ENCODE measurements at regions not wholly inside any gene's neighbourhood (a gene's known extent, or its start where the extent isn't known, plus 50 kb on each side); places are given as distances from the start of the nearest gene placed in this dataset.

DNA sequence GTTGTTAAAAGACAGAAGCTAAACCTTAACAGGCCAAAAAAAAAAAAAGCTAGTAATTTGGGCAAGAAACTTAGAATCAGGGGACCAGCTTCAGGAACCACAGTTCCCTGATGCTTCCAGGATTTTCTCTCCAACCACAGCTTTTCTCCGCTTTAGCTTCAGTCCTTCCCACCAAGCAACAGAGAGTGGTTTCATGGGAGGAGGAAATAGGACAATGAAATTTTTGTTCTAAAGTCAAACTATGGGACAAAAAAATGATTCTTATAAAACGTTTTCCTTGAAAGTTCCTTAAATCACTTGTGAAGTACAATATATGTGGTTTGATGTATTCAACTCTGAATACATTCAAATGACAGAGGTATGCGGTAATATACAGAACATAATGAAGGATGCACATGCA, 71.0 kb upstream of the DHX15 start:
- no peaks in the 10 kb centered on the region for H4K20me1 ChIP-seq (ENCODE audit: control insufficient read depth, insufficient read depth, insufficient read length)
- no peaks in the 10 kb centered on the region for H3K27me3 Mint-ChIP-seq (ENCODE audit: low read depth)
- no peaks in the 10 kb centered on the region for H3K23me2 ChIP-seq (ENCODE audit: insufficient read length, low read depth, low read length, poor library complexity, severe bottlenecking)
- H2AK5ac ChIP-seq (ENCODE audit: insufficient read length, low read length), result no peak overlapping the region
- TF ChIP-seq, protein P1, sequence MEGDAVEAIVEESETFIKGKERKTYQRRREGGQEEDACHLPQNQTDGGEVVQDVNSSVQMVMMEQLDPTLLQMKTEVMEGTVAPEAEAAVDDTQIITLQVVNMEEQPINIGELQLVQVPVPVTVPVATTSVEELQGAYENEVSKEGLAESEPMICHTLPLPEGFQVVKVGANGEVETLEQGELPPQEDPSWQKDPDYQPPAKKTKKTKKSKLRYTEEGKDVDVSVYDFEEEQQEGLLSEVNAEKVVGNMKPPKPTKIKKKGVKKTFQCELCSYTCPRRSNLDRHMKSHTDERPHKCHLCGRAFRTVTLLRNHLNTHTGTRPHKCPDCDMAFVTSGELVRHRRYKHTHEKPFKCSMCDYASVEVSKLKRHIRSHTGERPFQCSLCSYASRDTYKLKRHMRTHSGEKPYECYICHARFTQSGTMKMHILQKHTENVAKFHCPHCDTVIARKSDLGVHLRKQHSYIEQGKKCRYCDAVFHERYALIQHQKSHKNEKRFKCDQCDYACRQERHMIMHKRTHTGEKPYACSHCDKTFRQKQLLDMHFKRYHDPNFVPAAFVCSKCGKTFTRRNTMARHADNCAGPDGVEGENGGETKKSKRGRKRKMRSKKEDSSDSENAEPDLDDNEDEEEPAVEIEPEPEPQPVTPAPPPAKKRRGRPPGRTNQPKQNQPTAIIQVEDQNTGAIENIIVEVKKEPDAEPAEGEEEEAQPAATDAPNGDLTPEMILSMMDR (conservative IDR thresholded peaks at IDR 0.05), result no peak
- H3K4me3 Mint-ChIP-seq, result no peak overlapping the region
- DNase-seq, result no peak
- no peak overlapping the region for H3K9ac ChIP-seq (ENCODE audit: extremely low read depth, insufficient read length, low read length)
- H3K23ac ChIP-seq (ENCODE audit: insufficient read length, low read depth, low read length), result no peak overlapping the region
- H4K8ac ChIP-seq (replicated peaks; ENCODE audit: insufficient read length, low read depth, low read length), result no peak overlapping the region
- no peak overlapping the region for H3K14ac ChIP-seq (ENCODE audit: insufficient read depth, low read length)
- H3K56ac ChIP-seq (ENCODE audit: insufficient read length, low read depth, low read length), result no peak overlapping the region
- no peak overlapping the region for H4K91ac ChIP-seq (ENCODE audit: insufficient read length, low read depth, low read length)
- H3K27ac Mint-ChIP-seq, result no peak overlapping the region
- H3K79me1 ChIP-seq (ENCODE audit: insufficient read depth, low read depth, low read length, poor library complexity, severe bottlenecking), result no peaks in the 10 kb centered on the region
- H3T11ph ChIP-seq (ENCODE audit: low read length), result no peak overlapping the region
- no peaks in the 10 kb centered on the region for H3K79me2 ChIP-seq (ENCODE audit: insufficient read depth, low read length)
- no peaks in the 10 kb centered on the region; a peak in 3 of 7 replicates for H3K36me3 Mint-ChIP-seq (ENCODE audit: insufficient read depth in 1 of 3, low read depth in 3 of 3)
- no peak overlapping the region for H2BK120ac ChIP-seq (ENCODE audit: low read depth, low read length, poor library complexity, severe bottlenecking)
- H3K9me3 Mint-ChIP-seq, result no peaks in the 10 kb centered on the region; a peak in 1 of 5 replicates
- no peak overlapping the region for H3K27ac ChIP-seq (ENCODE audit: insufficient read length, low read depth, low read length)
- no peak overlapping the region for H2BK20ac ChIP-seq (ENCODE audit: low read depth, low read length, poor library complexity, severe bottlenecking)
- H2BK12ac ChIP-seq (ENCODE audit: insufficient read length, low read depth, low read length), result no peak overlapping the region
- H4K5ac ChIP-seq (ENCODE audit: insufficient read length, low read depth, low read length), result no peak overlapping the region
- H2BK5ac ChIP-seq (ENCODE audit: insufficient read length, low read length), result no peak overlapping the region
- H3K4me2 ChIP-seq (ENCODE audit: insufficient read depth, insufficient read length, low read length), result no peak overlapping the region
- H3K4ac ChIP-seq (ENCODE audit: low read depth, low read length), result no peak overlapping the region
- H2BK15ac ChIP-seq (ENCODE audit: low read depth, low read length), result no peak overlapping the region
- H3K18ac ChIP-seq (ENCODE audit: insufficient read length, low read depth, low read length), result no peak overlapping the region
- H3K4me1 Mint-ChIP-seq, result peaks cover 55 to 60% of the 10 kb centered on the region in 2 experiments
- peaks cover 16% of the 10 kb centered on the region; the same call in 1 of the 2 replicates for H3K4me1 ChIP-seq (ENCODE audit: insufficient read depth, low read length)
- H2AFZ ChIP-seq (ENCODE audit: low read length), result no peak overlapping the region
- no peaks in the 10 kb centered on the region for H3K9me3 ChIP-seq (ENCODE audit: control insufficient read depth, low read depth, low read length)
- no CpG with 5 or more reads among the region's 3 CpGs for whole genome bisulfite sequencing (ENCODE audit: extremely low coverage, insufficient read length, low lambda C conversion rate)
- no peaks in the 10 kb centered on the region for H3K27me3 ChIP-seq (ENCODE audit: insufficient read depth, low read length)

Measured in H9 (cell line).